Coronary artery (tissue), 2 donors: ENCODE measurements at regions not wholly inside any gene's neighbourhood (a gene's known extent, or its start where the extent isn't known, plus 50 kb on each side); places are given as distances from the start of the nearest gene placed in this dataset.

Experiments
- DNase-seq: peaks from one replicate; pipeline ENCODE4 v3.0.0-alpha.2; 2017; ENCODE audit warnings: low spot score
- H3K27ac ChIP-seq, 2 donors: fragments of 200-600 bp; sonication (generic); one replicate each; pipeline ENCODE4 v1.5.1; 2016 to 2019
- H3K4me3 ChIP-seq: fragments of 200-600 bp; sonication (generic); 2 replicates; pipeline ENCODE4 v1.5.1; 2016; ENCODE audit warnings: mild to moderate bottlenecking, moderate library complexity
- TF ChIP-seq, protein P1 (sequence below): fragments of 200-600 bp; sonication (generic); IDR thresholded peaks from one replicate; pipeline ENCODE4 v1.5.1; 2019; ENCODE audit warnings: antibody characterized with exemption

DNA sequence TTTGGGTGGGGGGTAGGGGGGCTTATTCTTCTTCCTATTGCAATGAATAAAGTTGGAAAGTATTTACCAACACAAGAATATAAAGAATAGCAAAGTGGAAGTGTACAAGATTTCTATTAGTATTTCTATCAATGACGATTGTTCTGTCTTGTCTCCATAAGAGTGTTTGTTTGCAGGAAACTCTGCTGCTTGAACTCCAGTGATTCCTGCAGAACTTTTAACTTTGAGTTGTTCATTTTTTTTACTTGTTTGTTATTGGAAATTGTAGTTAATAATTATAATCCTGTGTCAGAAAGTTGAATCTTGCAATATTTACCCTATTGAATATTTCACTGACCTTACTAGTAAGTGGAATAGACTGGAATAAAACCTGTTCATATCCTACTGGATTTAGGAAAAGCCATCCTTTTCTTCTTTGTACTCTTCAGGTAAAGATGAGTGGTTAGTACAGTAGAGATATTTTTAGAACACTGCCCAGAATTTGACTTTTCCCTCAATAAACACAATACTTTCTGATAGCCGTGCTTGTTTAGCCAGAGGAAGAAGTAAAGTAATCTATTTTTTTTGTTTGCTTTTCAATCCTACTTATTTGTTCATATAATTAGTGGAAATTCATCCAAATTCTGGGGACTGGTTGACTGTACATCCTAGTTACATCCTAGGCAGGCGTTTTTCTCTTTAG, 340.4 kb downstream of the TENT4A start:
- H3K4me3 ChIP-seq: no peak overlapping the region
- no peak overlapping the region for H3K27ac ChIP-seq
- TF ChIP-seq, protein P1, sequence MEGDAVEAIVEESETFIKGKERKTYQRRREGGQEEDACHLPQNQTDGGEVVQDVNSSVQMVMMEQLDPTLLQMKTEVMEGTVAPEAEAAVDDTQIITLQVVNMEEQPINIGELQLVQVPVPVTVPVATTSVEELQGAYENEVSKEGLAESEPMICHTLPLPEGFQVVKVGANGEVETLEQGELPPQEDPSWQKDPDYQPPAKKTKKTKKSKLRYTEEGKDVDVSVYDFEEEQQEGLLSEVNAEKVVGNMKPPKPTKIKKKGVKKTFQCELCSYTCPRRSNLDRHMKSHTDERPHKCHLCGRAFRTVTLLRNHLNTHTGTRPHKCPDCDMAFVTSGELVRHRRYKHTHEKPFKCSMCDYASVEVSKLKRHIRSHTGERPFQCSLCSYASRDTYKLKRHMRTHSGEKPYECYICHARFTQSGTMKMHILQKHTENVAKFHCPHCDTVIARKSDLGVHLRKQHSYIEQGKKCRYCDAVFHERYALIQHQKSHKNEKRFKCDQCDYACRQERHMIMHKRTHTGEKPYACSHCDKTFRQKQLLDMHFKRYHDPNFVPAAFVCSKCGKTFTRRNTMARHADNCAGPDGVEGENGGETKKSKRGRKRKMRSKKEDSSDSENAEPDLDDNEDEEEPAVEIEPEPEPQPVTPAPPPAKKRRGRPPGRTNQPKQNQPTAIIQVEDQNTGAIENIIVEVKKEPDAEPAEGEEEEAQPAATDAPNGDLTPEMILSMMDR: no peak
- DNase-seq: no peak

DNA sequence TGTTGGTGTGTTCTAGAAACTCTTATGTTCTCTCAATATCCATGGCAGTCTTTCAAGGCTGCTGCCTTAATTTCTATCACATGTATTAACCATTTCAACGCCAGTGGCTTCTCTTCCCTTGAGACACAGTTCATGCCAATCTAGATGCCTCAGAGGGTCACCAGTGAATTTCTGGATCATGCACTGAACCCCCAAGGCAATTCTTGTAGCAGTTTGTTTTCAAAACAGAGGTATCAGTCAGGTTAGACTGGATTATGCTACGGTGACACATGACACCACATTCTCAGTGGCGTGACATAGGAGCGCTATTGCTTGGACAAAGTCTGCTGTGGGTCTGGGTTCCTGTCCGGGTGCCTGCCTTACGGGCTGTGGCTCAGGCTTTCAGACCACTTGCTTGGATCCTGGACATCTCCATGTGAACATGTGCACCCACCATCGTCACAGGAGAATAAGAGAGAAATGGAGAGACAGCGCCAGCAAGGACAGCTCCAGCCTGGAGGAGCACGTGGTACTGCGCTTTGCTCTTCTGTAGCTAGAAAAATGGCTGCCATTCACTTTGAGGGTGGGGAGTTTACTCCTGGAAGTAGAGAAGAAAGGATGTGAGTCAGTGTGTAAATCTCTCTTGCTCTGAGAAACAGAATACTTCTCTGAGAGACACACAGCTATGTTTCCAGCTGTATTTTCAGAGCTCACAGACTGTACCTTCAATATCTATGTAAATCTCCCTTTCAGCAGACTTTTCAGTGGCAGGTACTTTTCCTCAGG, 329.3 kb upstream of the ADCY2 start:
- H3K27ac ChIP-seq: no peak overlapping the region
- DNase-seq: no peak
- no peak overlapping the region for H3K4me3 ChIP-seq
- TF ChIP-seq, protein P1: no peak

DNA sequence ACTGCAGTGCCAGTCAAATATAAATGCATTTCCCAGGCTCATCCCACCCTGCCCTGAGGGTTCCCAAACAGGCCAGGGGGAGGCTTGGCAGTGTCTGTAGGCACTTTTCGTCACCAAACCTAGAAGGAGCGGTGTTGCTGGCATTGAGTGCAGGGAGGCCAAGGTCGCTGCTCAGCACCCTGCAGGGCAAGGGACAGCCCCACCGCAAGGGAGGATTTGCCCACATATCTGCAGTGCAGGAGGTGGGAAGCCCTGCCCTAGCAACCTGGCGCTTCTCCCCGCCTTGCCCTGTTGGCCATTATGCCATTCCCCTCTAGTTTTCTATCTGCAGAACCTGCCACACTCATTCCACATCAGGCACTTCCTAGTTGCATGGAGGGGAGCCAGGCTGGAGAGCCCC, 327.8 kb upstream of the ADCY2 start:
- Histone ChIP-seq H3K27ac (no peak overlapping the region), H3K4me3 (no peak overlapping the region)
- TF ChIP-seq, protein P1: no peak
- DNase-seq: no peak

DNA sequence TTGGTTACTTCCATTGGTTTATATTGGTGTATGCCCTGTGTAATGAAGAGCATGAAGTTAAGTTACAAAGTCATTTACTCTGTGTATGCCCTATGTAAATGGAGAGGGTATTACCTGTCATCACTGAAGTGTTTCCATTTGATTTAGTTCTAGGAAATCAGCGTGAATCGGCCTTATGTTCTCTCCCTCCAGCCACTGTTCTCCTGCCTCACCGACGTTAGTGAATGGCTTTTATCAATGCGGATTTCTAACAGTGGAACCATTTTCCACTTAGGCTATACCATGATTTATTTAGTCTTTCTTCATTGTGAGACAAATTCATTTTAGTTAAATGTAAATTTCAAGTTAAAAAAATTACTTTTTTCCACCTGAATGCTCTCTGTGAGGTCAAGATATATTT, 327.0 kb upstream of the ADCY2 start:
- H3K27ac ChIP-seq: no peak overlapping the region
- no peak overlapping the region for H3K4me3 ChIP-seq
- TF ChIP-seq, protein P1: no peak
- no peak for DNase-seq

DNA sequence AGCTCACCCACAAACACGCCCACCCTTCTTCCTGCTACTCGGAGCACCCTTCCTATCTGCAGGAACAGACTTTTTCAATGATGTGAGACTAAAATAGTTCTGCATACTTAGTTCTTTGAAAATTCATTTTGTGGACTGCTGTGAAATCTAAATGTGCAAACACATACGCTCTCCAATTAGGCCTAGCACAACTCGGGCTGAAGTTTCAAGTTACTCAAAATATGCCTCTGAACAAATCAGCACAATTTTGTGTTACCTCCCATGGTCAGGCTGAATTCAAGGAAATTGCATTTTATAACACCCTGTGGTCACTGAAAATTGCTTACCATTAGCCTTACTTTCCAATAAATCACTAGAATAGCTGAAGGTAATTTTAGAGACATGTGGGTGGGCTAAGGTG, 323.8 kb upstream of the ADCY2 start:
- Histone ChIP-seq H3K4me3 (no peak overlapping the region), H3K27ac (no peak overlapping the region)
- TF ChIP-seq, protein P1: no peak
- no peak for DNase-seq

DNA sequence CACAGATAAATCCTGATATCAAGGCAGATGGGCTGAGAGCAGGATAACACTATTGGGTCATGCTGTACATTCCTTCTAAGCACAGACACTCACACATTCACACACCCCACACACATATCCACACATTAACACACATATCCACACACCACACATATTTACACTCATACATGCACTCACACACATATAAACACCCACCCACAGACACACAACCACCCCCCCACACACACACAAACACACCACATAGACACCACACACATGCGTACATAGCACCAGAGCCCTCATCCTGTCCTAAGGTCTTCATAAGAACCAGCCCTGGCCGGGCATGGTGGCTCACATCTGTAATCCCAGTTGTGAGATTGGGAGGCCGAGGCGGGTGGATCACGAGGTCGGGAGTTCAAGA, 322.3 kb upstream of the ADCY2 start:
- no peak overlapping the region for H3K4me3 ChIP-seq
- H3K27ac ChIP-seq: no peak overlapping the region
- DNase-seq: no peak
- TF ChIP-seq, protein P1: no peak

DNA sequence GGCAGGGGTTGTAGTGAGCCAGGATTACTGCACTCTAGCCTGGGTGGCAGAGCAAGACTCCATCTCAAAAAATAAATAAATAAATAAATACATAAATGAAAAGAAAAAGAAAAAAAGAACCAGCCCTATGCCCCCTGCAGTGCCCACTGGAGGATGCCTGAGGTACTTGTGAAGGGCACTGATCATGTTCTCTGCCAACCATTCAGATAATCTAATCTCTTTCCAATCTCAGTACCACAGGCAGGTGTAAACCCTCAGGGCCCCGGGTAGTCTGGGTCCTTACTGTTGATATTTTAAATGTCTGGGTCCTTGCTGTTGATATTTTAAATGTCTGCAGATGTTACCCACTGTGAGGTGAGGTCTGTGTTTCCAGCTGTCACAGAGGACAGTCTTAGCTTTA, 321.8 kb upstream of the ADCY2 start:
- H3K27ac ChIP-seq: no peak overlapping the region
- no peak for DNase-seq
- TF ChIP-seq, protein P1: no peak
- H3K4me3 ChIP-seq: no peak overlapping the region
